T-cell (primary cell): ENCODE measurements at regions not wholly inside any gene's neighbourhood (a gene's known extent, or its start where the extent isn't known, plus 50 kb on each side); places are given as distances from the start of the nearest gene placed in this dataset.

Experiments used
- ATAC-seq, 4 experiments: fragments of 200-7000 bp in 3 of 4; fragments of 150-1000 bp in 1 of 4; cut with Tn5 transposase; replicated peaks in 1 of 4; 1 replicate in 3 of 4; 2 replicates in 1 of 4; pipeline ENCODE4 v1.10.0; 2021; ENCODE audit warnings: moderate library complexity in 3 of 4, mild to moderate bottlenecking in 2 of 4, moderate number of reproducible peaks in 1 of 4
- CTCF ChIA-PET, 2 donors: fragments of 300-600 bp; sonication (Branson Sonifier 250); formaldehyde crosslinking; loops; one replicate each; lab custom pipeline; 2022; ENCODE audit warnings: antibody characterized with exemption in 2 of 2; lab: Charles Lee
- POLR2A ChIA-PET, 2 donors: fragments of 300-600 bp; sonication (Branson Sonifier 250); formaldehyde crosslinking; loops; one replicate each; lab custom pipeline; 2022; ENCODE audit warnings: antibody characterized with exemption in 2 of 2; lab: Charles Lee
- DNase-seq, 35 experiments: peaks; one replicate each; pipeline versions ENCODE4 v3.0.0 to v3.0.0-alpha.2; 2013 to 2023
- H3K27ac ChIP-seq: one replicate; pipeline ENCODE4 v1.5.1; 2013; ENCODE audit warnings: low read length
- H3K27me3 ChIP-seq, 2 experiments: replicated peaks in 1 of 2; 1 replicate in 1 of 2; 2 replicates in 1 of 2; pipeline versions ENCODE4 v1.6.1 to v1.7.0; 2013; ENCODE audit warnings: low read length in 1 of 2, mixed read lengths in 1 of 2; ENCODE audit not compliant: control insufficient read depth in 2 of 2, insufficient read depth in 2 of 2; ENCODE audit errors: extremely low read depth in 1 of 2
- H3K36me3 ChIP-seq, 2 donors: 1 replicate in 1 of 2; 2 replicates in 1 of 2; pipeline versions ENCODE4 v1.6.1 to v1.7.0; 2013; ENCODE audit warnings: low read length in 1 of 2; ENCODE audit not compliant: control insufficient read depth in 2 of 2, insufficient read depth in 1 of 2; ENCODE audit errors: extremely low read depth in 1 of 2
- H3K4me1 ChIP-seq, 2 experiments: 1 replicate in 1 of 2; 2 replicates in 1 of 2; pipeline versions ENCODE4 v1.6.1 to v1.7.0; 2013; ENCODE audit warnings: low read length in 2 of 2, mixed read lengths in 1 of 2; ENCODE audit not compliant: insufficient read depth in 2 of 2, control insufficient read depth in 1 of 2; ENCODE audit errors: extremely low read depth in 1 of 2
- H3K4me3 ChIP-seq, 2 donors: 1 replicate in 1 of 2; 2 replicates in 1 of 2; pipeline versions ENCODE4 v1.5.1 to v1.7.0; 2013; ENCODE audit warnings: mild to moderate bottlenecking in 2 of 2, low read length in 1 of 2, moderate library complexity in 1 of 2; ENCODE audit not compliant: control insufficient read depth in 1 of 2; ENCODE audit errors: extremely low read depth in 1 of 2
- H3K9me3 ChIP-seq: 2 replicates; pipeline ENCODE4 v1.7.0; 2013
- H3K27ac Mint-ChIP-seq, 2 donors: one replicate each; pipeline ENCODE4 v1.8.0; 2020 to 2021; ENCODE audit warnings: mild to moderate bottlenecking in 2 of 2, mixed read lengths in 2 of 2
- H3K27me3 Mint-ChIP-seq, 2 donors: one replicate each; pipeline ENCODE4 v1.8.0; 2021 to 2022; ENCODE audit warnings: mixed read lengths in 2 of 2
- H3K36me3 Mint-ChIP-seq: one replicate; pipeline ENCODE4 v1.8.0; 2021; ENCODE audit warnings: mixed read lengths
- H3K4me1 Mint-ChIP-seq, 3 donors: one replicate each; pipeline ENCODE4 v1.8.0; 2020 to 2022; ENCODE audit warnings: mixed read lengths in 3 of 3, mild to moderate bottlenecking in 1 of 3
- H3K4me3 Mint-ChIP-seq, 3 donors: one replicate each; pipeline ENCODE4 v1.8.0; 2020 to 2022; ENCODE audit warnings: mild to moderate bottlenecking in 3 of 3, mixed read lengths in 3 of 3, moderate library complexity in 3 of 3
- H3K9me3 Mint-ChIP-seq, 3 donors: one replicate each; pipeline ENCODE4 v1.8.0; 2020 to 2022; ENCODE audit warnings: mixed read lengths in 3 of 3
- whole genome bisulfite sequencing: methylation state at CpG from one replicate; pipeline ENCODE4 v1.1.5; 2013; ENCODE audit warnings: missing lambda C conversion rate; ENCODE audit not compliant: insufficient coverage; 5-methylcytosine and 5-hydroxymethylcytosine counted together

DNA sequence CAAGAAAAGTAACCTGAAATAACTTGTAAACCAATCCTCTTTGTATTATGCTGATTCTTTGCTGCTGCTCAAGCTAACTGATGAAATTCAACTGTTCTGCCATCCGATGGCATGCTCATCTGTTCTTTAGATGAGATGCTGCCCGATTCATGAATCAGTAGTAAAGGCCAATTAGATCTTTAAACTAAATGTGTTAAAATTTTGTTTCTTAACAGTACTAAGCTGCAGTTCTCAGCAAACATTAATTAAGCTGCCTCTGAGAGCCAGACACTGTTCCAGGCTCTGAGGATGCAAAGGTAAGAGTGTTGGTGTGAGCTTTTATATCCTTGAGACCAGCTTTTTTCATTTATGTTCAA lies 77.0 kb upstream of the NT5E start:
- Histone ChIP-seq H3K27me3 (peaks cover 0 to 3% of the 10 kb centered on the region in 2 experiments), H3K4me1 (peaks cover 0 to 3% of the 10 kb centered on the region in 2 experiments), H3K36me3 (no peaks in the 10 kb centered on the region), H3K4me3 (no peak overlapping the region), H3K9me3 (no peaks in the 10 kb centered on the region), H3K27ac (no peak overlapping the region)
- H3K27ac Mint-ChIP-seq: no peak overlapping the region
- H3K27me3 Mint-ChIP-seq: no peaks in the 10 kb centered on the region
- no peak overlapping the region for H3K4me3 Mint-ChIP-seq
- H3K36me3 Mint-ChIP-seq: no peaks in the 10 kb centered on the region
- H3K9me3 Mint-ChIP-seq: no peaks in the 10 kb centered on the region
- ChIA-PET CTCF (no interaction called here), POLR2A (no interaction called here)
- H3K4me1 Mint-ChIP-seq: peaks cover 0 to 2% (median 0%) of the 10 kb centered on the region in 3 donors
- no CpG with 5 or more reads among the region's 2 CpGs for WGBS
- DNase-seq: no peak
- no peak for ATAC-seq

DNA sequence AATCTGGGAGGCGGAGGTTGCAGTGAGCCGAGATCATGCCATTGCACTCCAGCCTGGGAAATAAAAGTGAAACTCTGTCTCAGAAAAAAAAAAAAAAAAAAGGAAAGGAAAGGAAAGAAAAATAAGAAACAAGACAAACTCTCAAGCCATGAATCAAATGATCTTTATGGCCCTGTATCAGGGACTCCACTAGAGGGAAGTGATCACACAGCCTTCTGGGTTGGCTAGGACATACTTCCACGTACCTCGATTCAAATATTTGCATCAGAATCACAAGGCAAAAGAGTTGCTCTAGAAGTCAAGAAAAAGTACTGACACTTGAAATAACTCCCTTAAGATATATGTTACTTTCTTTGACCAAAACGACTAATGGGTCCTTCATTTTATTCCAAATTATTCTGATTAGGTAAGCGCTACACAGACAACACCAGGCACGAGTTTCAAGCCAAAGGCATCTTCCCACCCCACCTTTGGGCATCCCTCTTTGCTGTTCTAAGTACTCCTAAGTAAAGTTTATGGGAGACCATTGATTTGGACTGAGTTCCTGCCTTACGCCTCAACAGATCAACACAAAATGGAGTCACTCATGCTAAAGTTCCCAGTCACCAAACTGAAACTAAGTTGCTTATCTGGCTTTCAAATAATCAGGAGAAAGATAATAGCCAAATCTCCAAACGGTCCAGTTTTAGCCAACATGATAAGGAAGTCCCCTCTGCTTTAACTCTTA lies 77.5 kb upstream of the NT5E start:
- ChIA-PET POLR2A (no interaction called here), CTCF (interaction anchor here in 1 of 2 donors (0.7 to 1.4 kb wide), 2 partner anchors 12 to 1969 kb away, joined by 3 to 5 read pairs; no protein-coding TSS in a partner anchor)
- Mint-ChIP-seq H3K36me3 (no peaks in the 10 kb centered on the region), H3K4me3 (no peak overlapping the region), H3K4me1 (peaks cover 0 to 2% (median 0%) of the 10 kb centered on the region in 3 donors), H3K27ac (no peak overlapping the region), H3K9me3 (no peaks in the 10 kb centered on the region), H3K27me3 (no peaks in the 10 kb centered on the region)
- Histone ChIP-seq H3K4me1 (peaks cover 0 to 3% of the 10 kb centered on the region in 2 experiments), H3K27ac (no peak overlapping the region), H3K4me3 (no peak overlapping the region), H3K27me3 (peaks cover 0 to 3% of the 10 kb centered on the region in 2 experiments), H3K36me3 (no peaks in the 10 kb centered on the region), H3K9me3 (no peaks in the 10 kb centered on the region)
- no peak for ATAC-seq
- 56% methylated on average over 3 of the region's 9 CpGs for WGBS
- no peak for DNase-seq

- Histone ChIP-seq H3K9me3 (no peaks in the 10 kb centered on the region), H3K27ac (no peak overlapping the region), H3K36me3 (no peaks in the 10 kb centered on the region), H3K4me3 (no peak overlapping the region), H3K4me1 (peaks cover 0 to 3% of the 10 kb centered on the region in 2 experiments), H3K27me3 (peaks cover 0 to 3% of the 10 kb centered on the region in 2 experiments)
- peak in 2 of 4 experiments; percentile 46 to 58 for ATAC-seq
- H3K36me3 Mint-ChIP-seq: no peaks in the 10 kb centered on the region
- H3K27ac Mint-ChIP-seq: no peak overlapping the region
- peaks cover 0 to 2% (median 0%) of the 10 kb centered on the region in 3 donors for H3K4me1 Mint-ChIP-seq
- ChIA-PET POLR2A (no interaction called here), CTCF (interaction anchor here in 1 of 2 donors (0.6 kb wide), 1 partner anchor 114 kb away, joined by 3 read pairs; no protein-coding TSS in a partner anchor)
- DNase-seq: no peak
- 0% methylated on average over 1 of the region's 5 CpGs for WGBS
- no peaks in the 10 kb centered on the region for H3K9me3 Mint-ChIP-seq
- H3K27me3 Mint-ChIP-seq: peaks cover 0 to 4% of the 10 kb centered on the region in 2 donors
- no peak overlapping the region for H3K4me3 Mint-ChIP-seq
These were observed 81.3 kb upstream of the NT5E start for GRCh38 chr6:85368631-85369030.

GRCh38 chr6:85364344-85364743 lies 85.5 kb upstream of the NT5E start:
- Mint-ChIP-seq H3K4me1 (peaks cover 0 to 2% (median 0%) of the 10 kb centered on the region in 3 donors), H3K9me3 (no peaks in the 10 kb centered on the region), H3K4me3 (no peak overlapping the region), H3K27me3 (peaks cover 0 to 4% of the 10 kb centered on the region in 2 donors), H3K36me3 (no peaks in the 10 kb centered on the region), H3K27ac (no peak overlapping the region)
- DNase-seq (no peak), ATAC-seq (no peak)
- no peak overlapping the region for H3K4me3 ChIP-seq
- H3K36me3 ChIP-seq: no peaks in the 10 kb centered on the region
- ChIA-PET CTCF (no interaction called here), POLR2A (no interaction called here)
- H3K27me3 ChIP-seq: no peaks in the 10 kb centered on the region
- H3K4me1 ChIP-seq: peaks cover 0 to 3% of the 10 kb centered on the region in 2 experiments
- no peak overlapping the region for H3K27ac ChIP-seq
- WGBS: 50% methylated on average over 1 of the region's 2 CpGs
- no peaks in the 10 kb centered on the region for H3K9me3 ChIP-seq

- DNase-seq: no peak
- CTCF ChIA-PET: no interaction called here
These were observed 86.0 kb upstream of the NT5E start for GRCh38 chr6:85363870-85364269.

DNA sequence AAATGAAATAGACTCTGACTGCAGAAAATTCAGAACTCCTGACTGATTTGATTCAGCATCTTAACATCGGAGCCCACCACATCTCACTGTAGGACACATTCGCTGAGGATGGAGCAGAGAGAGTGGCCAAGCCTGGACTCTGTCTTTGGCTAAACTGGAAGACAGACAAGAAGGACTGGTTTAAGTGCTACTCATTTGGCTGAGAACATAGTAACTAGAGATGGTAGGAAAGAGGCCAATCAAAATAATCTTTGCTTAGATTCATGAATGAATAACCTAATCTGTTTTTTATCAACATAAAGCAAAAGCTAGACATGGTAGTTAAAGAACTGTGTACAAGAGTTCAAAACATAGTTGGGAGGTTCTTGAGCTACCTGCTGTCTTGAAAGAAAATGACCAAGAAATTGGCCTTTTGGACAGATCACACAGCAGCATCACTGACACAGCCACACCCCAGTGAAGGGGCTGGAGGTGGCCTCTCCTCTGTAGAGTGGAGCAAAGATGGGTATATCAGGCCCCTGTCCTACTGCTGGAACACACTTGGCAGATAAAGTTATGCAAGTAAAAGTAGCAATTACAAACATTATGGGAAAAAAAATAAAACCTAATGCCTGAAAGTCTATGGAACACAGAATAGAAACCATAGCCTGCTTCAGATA lies 87.1 kb upstream of the NT5E start:
- ChIA-PET POLR2A (no interaction called here), CTCF (interaction anchor here (0.6 to 0.7 kb wide), 2 partner anchors 12 to 1476 kb away, joined by 3 read pairs; no protein-coding TSS in a partner anchor)
- Histone ChIP-seq H3K27me3 (no peaks in the 10 kb centered on the region), H3K36me3 (no peaks in the 10 kb centered on the region), H3K27ac (no peak overlapping the region), H3K4me1 (no peaks in the 10 kb centered on the region), H3K4me3 (no peak overlapping the region), H3K9me3 (no peaks in the 10 kb centered on the region)
- H3K4me1 Mint-ChIP-seq: no peaks in the 10 kb centered on the region
- DNase-seq (no peak), ATAC-seq (no peak)
- H3K27me3 Mint-ChIP-seq: peaks cover 0 to 4% of the 10 kb centered on the region in 2 donors
- no peaks in the 10 kb centered on the region for H3K9me3 Mint-ChIP-seq
- H3K36me3 Mint-ChIP-seq: no peaks in the 10 kb centered on the region
- WGBS: no CpG with 5 or more reads among the region's 2 CpGs
- H3K27ac Mint-ChIP-seq: no peak overlapping the region
- H3K4me3 Mint-ChIP-seq: no peak overlapping the region

More at GRCh38 chr6:85363870-85364269, 86.0 kb upstream of the NT5E start:
- H3K4me1 ChIP-seq: peaks cover 0 to 3% of the 10 kb centered on the region in 2 experiments
- Mint-ChIP-seq H3K4me3 (no peak overlapping the region), H3K36me3 (no peaks in the 10 kb centered on the region), H3K27me3 (peaks cover 0 to 4% of the 10 kb centered on the region in 2 donors), H3K4me1 (peaks cover 0 to 2% (median 0%) of the 10 kb centered on the region in 3 donors), H3K27ac (no peak overlapping the region), H3K9me3 (no peaks in the 10 kb centered on the region)
- no peak overlapping the region for H3K4me3 ChIP-seq
- WGBS: 88% methylated on average over 1 of the region's 2 CpGs
- no peaks in the 10 kb centered on the region for H3K27me3 ChIP-seq
- POLR2A ChIA-PET: no interaction called here
- H3K9me3 ChIP-seq: no peaks in the 10 kb centered on the region
- H3K36me3 ChIP-seq: no peaks in the 10 kb centered on the region
- no peak for ATAC-seq
- no peak overlapping the region for H3K27ac ChIP-seq
